Right atrium auricular region (tissue), 2 donors: ENCODE measurements at regions not wholly inside any gene's neighbourhood (a gene's known extent, or its start where the extent isn't known, plus 50 kb on each side); places are given as distances from the start of the nearest gene placed in this dataset.

Experiments used
- DNase-seq: peaks from one replicate; pipeline ENCODE4 v3.0.0-alpha.2; 2019; ENCODE audit warnings: low spot score
- H3K27ac ChIP-seq, 2 donors: fragments of 200-600 bp; sonication (generic); 1 replicate in 1 of 2; 2 replicates in 1 of 2; pipeline ENCODE4 v1.5.1; 2016 to 2019
- H3K27me3 ChIP-seq, 2 donors: fragments of 200-600 bp; sonication (generic); one replicate each; pipeline versions ENCODE4 v1.5.1 to v1.6.0; 2017 to 2019
- H3K36me3 ChIP-seq: fragments of 200-600 bp; sonication (generic); one replicate; pipeline ENCODE4 v1.5.1; 2016
- H3K4me1 ChIP-seq, 2 donors: fragments of 200-600 bp; sonication (generic); one replicate each; pipeline versions ENCODE4 v1.5.1 to v1.6.0; 2017 to 2019
- H3K4me3 ChIP-seq, 2 donors: fragments of 200-600 bp; sonication (generic); 1 replicate in 1 of 2; 2 replicates in 1 of 2; pipeline ENCODE4 v1.5.1; 2017 to 2019; ENCODE audit warnings: mild to moderate bottlenecking in 1 of 2, moderate library complexity in 1 of 2
- H3K9me3 ChIP-seq, 2 donors: fragments of 200-600 bp; sonication (generic); one replicate each; pipeline ENCODE4 v1.5.1; 2019
- TF ChIP-seq, protein P1 (sequence below), 2 donors: fragments of 200-600 bp; sonication (generic); IDR thresholded peaks; one replicate each; pipeline ENCODE4 v1.5.1; 2019; ENCODE audit warnings: antibody characterized with exemption in 2 of 2

GRCh38 chr3:27642796-27643195 is 79.3 kb downstream of the EOMES start:
- TF ChIP-seq, protein P1, sequence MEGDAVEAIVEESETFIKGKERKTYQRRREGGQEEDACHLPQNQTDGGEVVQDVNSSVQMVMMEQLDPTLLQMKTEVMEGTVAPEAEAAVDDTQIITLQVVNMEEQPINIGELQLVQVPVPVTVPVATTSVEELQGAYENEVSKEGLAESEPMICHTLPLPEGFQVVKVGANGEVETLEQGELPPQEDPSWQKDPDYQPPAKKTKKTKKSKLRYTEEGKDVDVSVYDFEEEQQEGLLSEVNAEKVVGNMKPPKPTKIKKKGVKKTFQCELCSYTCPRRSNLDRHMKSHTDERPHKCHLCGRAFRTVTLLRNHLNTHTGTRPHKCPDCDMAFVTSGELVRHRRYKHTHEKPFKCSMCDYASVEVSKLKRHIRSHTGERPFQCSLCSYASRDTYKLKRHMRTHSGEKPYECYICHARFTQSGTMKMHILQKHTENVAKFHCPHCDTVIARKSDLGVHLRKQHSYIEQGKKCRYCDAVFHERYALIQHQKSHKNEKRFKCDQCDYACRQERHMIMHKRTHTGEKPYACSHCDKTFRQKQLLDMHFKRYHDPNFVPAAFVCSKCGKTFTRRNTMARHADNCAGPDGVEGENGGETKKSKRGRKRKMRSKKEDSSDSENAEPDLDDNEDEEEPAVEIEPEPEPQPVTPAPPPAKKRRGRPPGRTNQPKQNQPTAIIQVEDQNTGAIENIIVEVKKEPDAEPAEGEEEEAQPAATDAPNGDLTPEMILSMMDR (IDR thresholded peaks at IDR 0.05): no peak
- Histone ChIP-seq H3K9me3 (no peaks in the 10 kb centered on the region), H3K27me3 (no peaks in the 10 kb centered on the region), H3K36me3 (no peaks in the 10 kb centered on the region), H3K4me1 (no peaks in the 10 kb centered on the region), H3K27ac (no peak overlapping the region), H3K4me3 (no peak overlapping the region)
- DNase-seq: no peak

DNA sequence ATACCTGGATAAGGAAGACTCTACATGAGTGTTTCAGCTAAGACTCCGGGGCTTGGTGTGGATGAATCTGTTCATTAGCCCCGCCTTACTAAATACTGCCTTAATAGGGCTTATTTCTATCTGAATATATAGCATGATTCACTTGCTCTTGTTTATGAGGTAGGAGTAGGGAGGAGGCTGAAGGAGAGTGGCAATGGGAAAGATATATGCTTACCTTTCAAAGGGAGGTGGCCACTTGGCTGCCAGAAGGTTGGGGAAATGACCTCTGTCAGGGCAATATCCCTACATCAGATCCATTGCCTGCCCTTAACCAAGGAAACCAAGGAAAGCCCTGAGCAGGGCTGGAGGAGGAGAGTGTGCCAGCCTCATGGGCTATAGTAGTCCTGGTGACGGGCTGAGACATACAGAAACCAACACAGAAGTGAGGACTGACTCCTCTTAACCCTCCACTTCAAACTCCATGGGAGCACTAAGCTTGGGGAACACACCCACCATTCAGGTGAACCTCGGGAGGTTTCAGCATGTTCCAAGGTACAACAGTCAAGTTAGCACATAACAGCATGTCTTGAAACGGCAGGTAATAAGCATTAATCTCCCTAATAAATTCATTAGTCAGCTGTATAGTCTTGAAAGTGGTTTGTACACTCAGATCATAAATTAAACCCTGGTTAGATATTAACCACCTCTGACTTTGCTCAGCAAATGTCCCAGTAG is 80.1 kb downstream of the EOMES start:
- no peak for DNase-seq
- no peaks in the 10 kb centered on the region for H3K9me3 ChIP-seq
- TF ChIP-seq, protein P1 (IDR thresholded peaks at IDR 0.05): no peak
- H3K27ac ChIP-seq: no peak overlapping the region
- no peaks in the 10 kb centered on the region for H3K4me1 ChIP-seq
- no peaks in the 10 kb centered on the region for H3K36me3 ChIP-seq
- H3K4me3 ChIP-seq: no peak overlapping the region
- H3K27me3 ChIP-seq: no peaks in the 10 kb centered on the region

DNA sequence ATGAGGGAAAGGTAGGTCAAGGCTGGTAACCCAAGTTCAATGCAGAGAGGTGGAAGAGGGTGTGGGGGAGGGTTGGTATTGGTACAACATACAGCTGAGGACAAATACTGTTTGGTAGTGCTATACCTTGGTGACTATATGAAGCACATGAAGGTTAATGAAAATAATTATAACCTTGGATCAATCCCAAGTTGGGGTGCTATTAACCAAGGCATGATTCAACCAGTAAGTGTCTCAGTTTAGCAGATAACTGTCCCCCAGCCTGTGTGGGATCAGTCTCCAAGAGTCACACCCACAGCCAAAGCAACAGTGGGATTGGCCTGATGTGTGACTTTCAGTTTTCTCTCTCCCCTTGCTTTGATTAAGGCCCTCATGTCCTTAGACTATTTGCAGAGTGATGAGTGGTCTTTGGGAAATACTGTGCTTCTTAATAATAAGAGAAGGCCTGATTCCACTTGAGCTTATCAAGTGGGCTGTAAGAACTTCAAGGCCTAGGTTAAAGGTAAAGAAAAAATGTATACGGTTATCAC is 80.8 kb downstream of the EOMES start:
- no peak for DNase-seq
- H3K4me3 ChIP-seq: no peak overlapping the region
- no peak overlapping the region for H3K27ac ChIP-seq
- H3K27me3 ChIP-seq: no peaks in the 10 kb centered on the region
- H3K36me3 ChIP-seq: no peaks in the 10 kb centered on the region
- H3K4me1 ChIP-seq: no peaks in the 10 kb centered on the region
- TF ChIP-seq, protein P1 (IDR thresholded peaks at IDR 0.05): no peak
- H3K9me3 ChIP-seq: no peaks in the 10 kb centered on the region

DNA sequence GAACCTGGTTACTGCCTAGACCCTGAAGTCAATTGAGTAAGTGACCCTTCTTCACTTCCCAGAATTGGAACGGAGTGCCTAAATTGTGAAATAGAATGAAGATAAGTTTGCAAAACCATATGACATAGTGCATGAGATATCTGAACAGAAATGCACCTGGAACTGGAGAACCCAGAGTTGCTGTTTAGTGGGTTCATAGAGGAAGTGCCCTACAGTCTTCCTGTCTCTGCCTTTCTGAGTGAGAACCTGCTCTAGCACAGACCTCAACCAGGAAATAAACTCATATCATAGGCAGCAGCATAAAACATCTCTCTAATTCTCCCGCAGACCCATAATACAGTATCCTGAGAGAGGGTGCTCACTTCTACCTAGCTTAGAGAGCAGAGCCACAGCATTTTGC is 82.9 kb downstream of the EOMES start:
- no peaks in the 10 kb centered on the region for H3K27me3 ChIP-seq
- DNase-seq: no peak
- no peaks in the 10 kb centered on the region for H3K9me3 ChIP-seq
- H3K36me3 ChIP-seq: no peaks in the 10 kb centered on the region
- H3K4me1 ChIP-seq: no peaks in the 10 kb centered on the region
- H3K4me3 ChIP-seq: no peak overlapping the region
- H3K27ac ChIP-seq: no peak overlapping the region
- TF ChIP-seq, protein P1 (IDR thresholded peaks at IDR 0.05): no peak

DNA sequence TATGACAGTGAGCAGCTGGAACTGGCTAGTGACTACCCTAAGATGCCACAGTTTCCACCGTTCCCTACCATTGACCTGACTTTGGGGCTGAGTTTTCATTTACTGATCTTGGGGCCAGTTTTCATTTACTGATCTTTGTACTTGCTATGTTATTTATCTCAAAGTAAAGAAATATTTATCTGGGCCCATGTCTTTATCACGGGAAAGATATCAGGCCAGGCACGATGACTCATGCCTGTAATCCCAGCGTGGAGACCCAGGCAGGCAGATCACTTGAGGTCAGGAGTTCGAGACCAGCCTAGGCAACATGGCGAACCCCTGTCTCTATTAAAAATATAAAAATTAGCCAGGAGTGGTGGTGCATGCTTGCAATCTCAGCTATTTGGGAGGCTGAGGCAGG is 83.5 kb downstream of the EOMES start:
- no peak overlapping the region for H3K27ac ChIP-seq
- peaks cover 0 to 3% of the 10 kb centered on the region in 2 donors for H3K4me1 ChIP-seq
- H3K4me3 ChIP-seq: no peak overlapping the region
- H3K27me3 ChIP-seq: no peaks in the 10 kb centered on the region
- TF ChIP-seq, protein P1 (IDR thresholded peaks at IDR 0.05): no peak
- no peak for DNase-seq
- H3K9me3 ChIP-seq: no peaks in the 10 kb centered on the region
- H3K36me3 ChIP-seq: no peaks in the 10 kb centered on the region
